GM21717 (cell line): ENCODE measurements at regions not wholly inside any gene's neighbourhood (a gene's known extent, or its start where the extent isn't known, plus 50 kb on each side); places are given as distances from the start of the nearest gene placed in this dataset.
"Not testable (repeated sequence)": the region's sequence is repeated elsewhere in the genome, so short reads cannot be mapped to it uniquely, and the experiment has no call there.

Experiments used
- ATAC-seq: cut with Tn5 transposase; IDR thresholded peaks from one replicate; pipeline ENCODE4 v1.9.1; 2021; ENCODE audit warnings: mild to moderate bottlenecking, moderate library complexity; ENCODE audit not compliant: unreplicated experiment

- ATAC-seq, result no peak
Observed at GRCh38 chr10:44564361-44564760, 179.5 kb upstream of the CXCL12 start.

- no peak for ATAC-seq
Observed at GRCh38 chr10:44564790-44565189, 179.9 kb upstream of the CXCL12 start.

DNA sequence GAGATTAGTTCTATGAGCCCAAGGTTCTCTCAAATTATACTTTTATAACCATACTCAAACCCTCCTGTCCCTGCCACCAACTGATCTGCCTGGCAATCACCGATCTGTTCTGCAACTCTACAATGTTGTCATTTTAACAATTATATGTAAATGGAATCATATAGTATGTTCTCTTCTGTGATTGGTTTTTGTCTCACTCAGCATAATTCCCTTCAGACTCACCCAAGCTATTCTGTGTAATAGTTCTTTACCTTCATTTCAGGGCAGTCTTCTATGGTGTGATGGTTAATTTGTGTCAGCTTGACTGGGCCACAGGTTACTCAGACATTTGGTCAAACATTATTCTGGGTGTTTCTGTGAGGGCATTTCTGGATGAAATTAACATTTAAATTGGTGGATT, 181.9 kb upstream of the CXCL12 start:
- ATAC-seq, result no peak

DNA sequence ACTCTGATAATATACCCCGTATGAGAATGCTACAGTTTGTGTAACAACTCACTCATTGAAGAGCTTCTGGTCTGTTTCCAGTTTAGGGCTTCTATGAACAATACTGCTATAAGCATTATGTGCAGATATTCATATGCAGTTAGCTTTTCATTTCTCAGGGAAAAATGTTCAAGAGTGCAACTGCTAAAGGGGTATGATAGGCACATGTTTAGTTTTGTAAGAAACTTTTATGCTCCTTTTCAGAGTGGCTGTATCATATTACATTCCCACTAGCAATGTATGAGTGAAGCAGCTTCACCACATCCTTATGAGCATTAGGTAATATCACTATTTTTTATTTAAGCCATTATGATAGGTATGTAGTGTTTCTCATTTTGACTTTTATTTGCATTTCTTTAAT, 182.6 kb upstream of the CXCL12 start:
- ATAC-seq, result no peak

DNA sequence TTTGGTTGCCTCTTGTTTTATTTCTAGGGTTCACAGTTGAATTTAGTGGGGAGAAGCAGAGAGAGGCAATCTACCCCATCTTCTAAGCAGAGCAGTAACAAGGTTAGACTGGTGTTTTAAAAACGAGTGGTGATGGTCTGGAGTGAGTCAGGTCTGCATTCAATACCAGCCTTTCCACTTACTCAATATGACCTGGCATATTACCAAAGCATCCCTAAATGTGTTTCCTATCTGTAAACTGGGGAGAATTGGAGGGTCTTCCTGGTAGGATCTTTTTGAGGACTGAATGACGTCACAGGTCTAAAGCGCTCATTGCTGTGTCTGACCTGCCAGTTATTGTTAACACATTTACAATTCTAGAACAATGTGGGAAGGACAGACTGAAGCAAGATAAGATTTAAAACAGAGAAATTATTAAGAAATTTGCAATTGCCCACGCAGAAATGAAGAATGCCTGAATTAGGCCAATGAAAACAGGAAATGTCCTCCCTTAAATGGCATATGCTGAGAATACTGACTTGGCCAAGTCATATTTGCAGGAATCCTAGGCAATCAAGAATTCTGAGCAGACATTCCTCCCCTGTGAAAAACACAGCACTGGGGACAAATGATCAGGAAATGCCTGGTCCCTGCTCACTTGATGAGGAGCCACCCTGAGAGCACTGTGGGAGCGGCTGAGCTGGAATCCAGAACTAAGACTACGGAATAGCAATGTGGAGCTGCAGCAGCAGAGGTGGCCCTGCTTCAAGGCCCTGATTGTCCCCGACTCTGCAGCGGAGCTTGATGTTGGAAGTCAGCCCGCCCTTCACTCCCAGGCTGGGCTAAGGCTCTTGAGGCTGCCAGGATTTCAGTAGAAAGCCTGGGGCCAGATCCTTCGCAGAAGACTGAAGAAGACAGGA, 184.5 kb upstream of the CXCL12 start:
- no peak for ATAC-seq

GRCh38 chr10:44571701-44572100, 186.8 kb upstream of the CXCL12 start:
- no peak for ATAC-seq

DNA sequence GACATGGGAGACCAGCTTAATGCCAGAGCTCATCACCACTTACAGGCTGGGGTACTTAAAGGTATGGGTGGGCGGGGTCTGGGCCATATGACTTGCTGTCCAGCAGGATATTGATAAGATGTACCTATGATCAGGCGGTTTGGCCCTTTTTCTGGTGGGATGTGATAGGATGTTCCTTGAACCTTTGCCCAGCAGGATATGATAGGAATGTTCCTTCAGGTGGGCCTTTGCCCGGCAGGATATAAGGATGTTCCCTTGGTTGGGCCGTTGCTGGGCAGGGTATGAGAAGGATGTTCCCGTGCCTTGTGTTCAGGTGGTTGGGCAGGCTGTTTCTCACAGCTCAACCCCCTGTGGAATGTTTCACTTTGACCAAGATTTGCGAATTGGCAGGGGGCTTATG, 187.2 kb upstream of the CXCL12 start:
- ATAC-seq, result no peak

DNA sequence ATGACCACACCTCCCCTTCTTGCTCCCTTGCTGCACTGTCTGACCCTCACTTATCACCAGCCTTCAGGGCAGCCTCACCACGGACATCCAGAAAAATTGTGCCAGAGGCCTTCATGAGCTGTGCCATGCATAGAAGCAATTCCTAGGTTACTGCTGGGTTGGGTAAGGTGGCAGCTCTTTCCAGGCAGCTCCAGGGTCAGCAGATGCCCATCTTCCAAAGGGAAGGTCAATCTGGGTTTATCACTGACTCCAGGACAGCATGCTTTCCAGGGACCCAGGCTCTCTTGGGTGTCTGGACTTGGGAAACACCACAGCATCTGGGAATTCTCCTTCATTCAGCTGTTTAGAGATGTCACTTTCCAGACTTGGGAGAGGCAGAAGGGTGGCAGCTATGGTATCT, 188.9 kb upstream of the CXCL12 start:
- no peak for ATAC-seq

- no peak for ATAC-seq
Observed at GRCh38 chr10:44574596-44575480, 189.9 kb upstream of the CXCL12 start.

DNA sequence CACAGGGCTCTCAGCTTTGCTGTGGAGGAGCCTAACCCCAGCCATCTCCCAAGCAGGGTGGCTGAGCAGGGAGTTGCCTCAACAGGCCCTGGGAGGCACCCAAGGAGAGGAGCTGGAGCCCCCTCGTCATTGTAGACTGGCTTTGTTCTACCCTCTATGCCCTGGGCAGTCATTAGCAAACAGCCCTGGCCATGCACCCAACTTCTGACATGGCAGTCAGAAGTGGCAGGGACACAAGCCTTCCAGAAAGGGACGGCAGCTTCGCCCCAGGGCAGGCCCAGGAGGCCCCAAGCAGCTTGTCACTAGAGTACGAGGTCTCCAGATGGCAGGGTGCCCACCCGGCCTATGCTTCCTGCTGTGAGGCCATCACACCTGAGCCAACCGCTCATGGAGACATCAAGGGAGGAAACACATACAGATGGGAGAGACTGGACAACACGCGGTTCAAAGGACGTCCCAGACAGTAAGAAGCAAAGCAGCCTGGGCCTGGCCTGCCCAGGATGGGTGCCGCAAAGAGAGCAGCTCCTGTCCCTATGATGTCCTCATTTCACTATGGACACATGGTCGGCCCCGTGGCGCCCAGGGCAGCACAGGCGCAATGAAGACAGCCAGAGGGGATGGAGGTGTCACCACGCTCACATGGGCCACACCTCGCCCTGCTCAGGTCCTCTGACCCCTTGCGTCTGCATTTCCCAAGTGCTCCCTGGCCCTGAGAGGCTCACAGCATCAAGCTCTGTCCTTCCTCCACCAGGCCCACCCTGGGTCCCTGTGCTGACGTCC, 190.9 kb upstream of the CXCL12 start:
- ATAC-seq, result no peak

GRCh38 chr10:44576702-44577191, 191.8 kb upstream of the CXCL12 start:
- no peak for ATAC-seq

GRCh38 chr10:44577533-44577932, 192.6 kb upstream of the CXCL12 start:
- ATAC-seq, result no peak

DNA sequence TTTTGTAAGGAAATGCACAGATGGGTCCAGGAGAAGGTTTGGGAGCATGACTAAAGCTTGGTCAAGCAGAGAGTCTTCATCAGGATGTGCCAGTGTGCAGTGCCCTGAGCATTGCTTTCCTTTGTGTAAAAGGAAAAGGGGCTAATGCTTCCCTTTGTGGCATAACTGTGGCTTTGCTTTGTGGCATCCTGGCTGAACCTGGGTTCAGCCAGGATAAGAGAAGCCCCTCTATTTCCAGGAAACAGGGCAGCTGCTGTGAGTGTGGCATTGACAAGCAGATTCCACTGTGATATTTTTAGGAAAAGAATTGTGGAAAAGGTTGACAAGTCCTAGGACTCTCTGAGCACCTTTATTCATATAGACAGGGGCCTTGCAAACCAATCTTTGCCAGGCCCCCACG, 193.4 kb upstream of the CXCL12 start:
- ATAC-seq, result no peak

GRCh38 chr10:44578963-44579362, 194.1 kb upstream of the CXCL12 start:
- not testable (repeated sequence) for ATAC-seq

GRCh38 chr10:44581996-44582395, 197.1 kb upstream of the CXCL12 start:
- ATAC-seq, result no peak

GRCh38 chr10:44587488-44588318, 202.8 kb upstream of the CXCL12 start:
- no peak for ATAC-seq

- ATAC-seq, result no peak
Observed at GRCh38 chr10:44589181-44589943, 204.5 kb upstream of the CXCL12 start.

DNA sequence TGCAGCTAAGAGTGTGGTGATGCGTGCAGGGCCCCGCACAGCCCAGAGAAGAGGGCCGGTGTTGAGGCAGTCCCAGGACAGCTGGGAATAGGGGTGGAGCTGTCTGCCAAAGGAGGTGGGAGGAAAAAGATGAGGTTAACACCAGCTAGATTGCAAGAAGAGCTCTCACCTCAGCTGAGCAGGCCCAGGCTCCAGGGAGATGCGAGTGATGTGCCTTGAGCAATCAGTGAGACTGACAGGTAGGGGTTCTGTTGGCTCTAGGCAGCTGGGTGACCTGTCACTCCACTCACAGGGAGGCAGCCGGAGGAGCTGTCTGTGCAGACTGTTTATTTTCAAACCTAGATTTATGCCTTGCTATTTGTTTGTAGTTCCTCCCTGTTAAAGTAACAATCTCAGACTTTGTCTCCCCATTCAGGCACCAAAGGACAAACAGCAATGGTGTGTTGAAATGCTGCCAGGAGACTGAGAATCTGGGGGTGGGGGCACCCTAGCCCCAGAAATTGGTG, 205.1 kb upstream of the CXCL12 start:
- no peak for ATAC-seq

DNA sequence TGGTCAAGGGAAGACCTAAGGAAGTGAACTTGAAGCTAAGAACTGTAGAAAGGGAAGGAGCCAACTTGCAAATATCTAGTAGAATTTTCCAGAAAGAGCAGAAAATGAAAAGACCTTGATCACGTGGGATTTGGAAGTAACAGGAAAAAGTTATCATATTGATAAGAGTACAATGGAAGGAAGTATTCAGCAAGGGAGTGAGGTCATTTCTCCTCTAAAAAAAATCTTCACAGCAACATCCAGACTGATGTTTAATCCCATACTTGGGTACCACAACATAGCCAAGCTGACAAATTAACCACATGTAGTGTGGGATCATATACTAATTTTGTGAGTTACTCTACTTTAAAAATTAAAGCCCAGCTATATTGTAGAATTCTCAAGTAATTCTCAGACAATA, 207.0 kb upstream of the CXCL12 start:
- no peak for ATAC-seq
